NCI-H524 (cell line): ENCODE measurements at regions not wholly inside any gene's neighbourhood (a gene's known extent, or its start where the extent isn't known, plus 50 kb on each side); places are given as distances from the start of the nearest gene placed in this dataset.

Source experiments
- DNase-seq, 2 experiments: peaks; one replicate each; lab custom pipeline; 2025; lab: John Stamatoyannopoulos, UW

DNA sequence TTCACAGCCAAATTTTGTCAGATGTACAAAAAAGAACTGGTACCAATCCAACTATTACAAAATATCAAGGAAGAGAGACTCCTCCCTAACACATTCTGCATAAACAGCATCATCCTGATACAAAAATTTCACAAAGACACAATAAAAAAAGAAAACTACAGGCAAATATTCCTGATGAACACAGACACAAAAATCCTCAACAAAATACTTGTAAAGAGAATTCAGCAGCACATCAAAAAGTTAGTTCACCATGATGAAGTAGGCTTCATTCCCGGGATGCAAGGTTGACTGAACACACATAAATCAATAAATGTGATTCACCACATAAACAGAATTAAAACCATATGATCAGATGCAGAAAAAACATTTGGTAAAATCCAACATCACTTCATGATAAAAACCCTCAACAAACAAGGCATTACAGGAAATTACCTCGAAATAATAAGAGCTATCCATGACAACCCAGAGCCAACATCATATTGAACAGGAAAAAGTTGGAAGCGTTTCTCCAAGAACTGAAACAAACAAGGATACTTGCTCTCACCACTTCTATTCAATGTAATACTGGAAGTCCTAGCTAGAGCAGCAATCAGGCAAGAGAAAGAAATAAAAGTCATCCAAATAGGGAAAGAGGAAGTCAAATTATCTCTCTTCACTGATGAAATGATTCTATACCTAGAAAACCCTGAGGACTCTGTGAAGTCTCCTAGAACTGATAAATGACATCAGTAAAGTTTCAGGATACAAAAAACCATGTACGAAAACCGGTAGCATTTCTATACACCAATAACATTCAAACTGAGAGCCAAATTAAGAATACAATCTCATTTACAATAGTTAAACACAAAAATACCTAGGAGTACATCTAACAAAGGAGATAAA is 223.1 kb downstream of the REEP3 start:
- no peak for DNase-seq

DNA sequence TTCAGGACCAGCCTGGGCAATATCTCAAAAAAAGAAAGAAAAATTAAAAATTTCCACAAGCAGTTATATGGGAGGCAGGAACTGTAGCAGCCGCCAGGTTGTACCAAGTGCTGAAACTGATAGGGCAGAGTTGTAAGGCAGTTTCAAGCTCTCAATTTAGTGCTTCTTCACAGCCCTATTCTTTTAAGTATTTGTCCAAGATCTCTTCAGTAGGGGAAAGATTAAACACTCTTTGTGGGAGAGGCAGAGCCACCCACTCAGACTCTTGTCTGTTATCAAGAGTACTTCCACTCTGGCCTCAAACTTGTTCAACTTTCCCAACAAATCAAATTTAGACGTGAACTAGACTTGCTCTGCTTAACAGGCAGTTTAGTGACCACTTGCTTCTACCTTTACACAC is 228.7 kb downstream of the REEP3 start:
- no peak for DNase-seq

DNA sequence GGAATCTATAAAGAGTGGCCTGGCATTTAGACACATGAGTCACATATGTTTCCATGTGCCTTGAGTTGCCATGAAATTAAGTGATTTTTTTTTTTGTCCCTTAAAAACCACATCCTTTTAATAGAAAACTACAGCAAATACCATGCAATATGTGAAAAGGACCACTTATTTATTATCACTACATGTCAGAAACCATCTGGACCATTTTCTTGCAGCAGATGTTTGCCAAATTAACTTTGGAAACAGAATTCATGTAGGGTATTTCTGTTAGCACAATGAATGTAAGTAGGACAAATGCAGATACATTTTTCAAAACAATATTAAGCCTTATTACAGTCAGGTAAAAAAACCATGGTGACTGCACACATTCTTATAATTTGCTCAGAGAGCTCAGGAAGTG is 230.6 kb downstream of the REEP3 start:
- DNase-seq = peak; percentile 44 to 73

DNA sequence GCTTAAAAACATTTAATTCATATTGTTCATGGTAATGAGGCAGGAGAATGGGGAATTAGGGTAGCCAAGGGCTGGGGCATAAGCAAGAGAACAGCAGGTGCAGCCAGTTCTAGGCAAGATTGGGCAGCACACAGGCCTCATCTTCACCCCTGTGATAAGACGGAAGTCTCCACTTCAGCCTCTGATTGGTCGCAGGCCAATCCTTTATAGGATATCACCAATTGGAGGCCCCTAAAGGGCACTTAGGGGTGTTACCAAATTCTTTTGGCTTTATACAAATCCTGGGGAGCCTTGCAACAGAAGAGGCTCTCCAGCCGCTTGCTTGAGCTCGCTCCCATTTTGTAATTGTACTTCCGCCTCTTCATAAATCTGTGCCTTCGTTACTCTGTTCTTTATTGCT is 231.1 kb downstream of the REEP3 start:
- peak in 1 of 2 experiments; percentile 78 for DNase-seq

DNA sequence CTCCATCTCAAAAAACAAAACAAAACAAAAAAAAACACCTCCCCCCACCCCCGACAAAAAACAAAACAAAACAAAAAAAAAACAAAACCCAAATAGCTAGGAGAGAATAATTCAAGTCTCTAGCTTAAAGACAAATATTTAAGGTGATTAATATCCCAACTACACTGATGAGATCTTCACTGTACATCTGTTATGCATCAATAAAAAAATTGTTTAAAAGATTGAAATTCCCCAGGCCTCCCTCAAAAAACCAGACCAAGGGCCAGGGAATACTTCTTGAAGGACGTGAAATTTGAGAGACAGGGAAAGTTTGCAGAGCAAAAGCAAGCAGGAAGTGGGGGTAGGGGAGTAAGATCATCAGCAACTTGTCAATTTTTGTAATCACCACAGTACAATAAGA is 232.6 kb downstream of the REEP3 start:
- no peak for DNase-seq

DNA sequence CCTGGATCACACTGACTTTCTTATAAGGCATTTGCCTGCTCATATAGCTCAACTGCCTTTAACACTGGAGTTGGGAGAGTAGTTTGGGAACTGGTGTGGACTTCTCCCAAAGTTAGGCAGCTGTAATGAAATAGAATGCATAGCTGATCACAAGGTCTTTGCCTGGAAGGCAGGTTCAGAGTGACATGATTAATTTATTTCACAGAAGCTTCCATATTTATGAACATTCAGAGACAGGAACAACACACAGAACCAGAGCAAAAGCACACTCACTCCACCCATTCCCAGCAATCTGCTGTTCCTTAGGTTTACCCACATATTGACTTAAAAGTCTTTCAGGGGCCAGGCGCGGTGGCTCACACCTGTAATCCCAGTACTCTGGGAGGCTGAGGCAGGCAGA is 234.2 kb downstream of the REEP3 start:
- DNase-seq = no peak

DNA sequence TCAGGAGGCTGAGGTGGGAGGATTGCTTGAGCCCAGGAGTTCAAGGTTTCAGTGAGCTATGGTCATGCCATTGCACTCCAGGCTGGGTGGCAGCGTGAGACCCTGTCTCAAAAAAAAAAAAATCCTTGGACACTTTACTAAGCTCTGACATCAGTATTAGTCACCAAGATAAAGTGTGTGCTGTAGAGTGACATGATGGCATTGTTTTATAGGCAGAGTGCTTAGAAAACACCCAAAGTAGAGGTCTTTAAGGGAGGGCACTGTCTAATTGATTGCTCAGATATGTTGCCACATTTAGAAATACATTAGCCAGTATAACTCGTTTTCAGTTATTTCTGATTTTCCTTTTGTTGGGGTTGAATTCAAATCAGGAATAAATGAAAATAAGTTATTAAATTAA is 235.9 kb downstream of the REEP3 start:
- no peak for DNase-seq

DNA sequence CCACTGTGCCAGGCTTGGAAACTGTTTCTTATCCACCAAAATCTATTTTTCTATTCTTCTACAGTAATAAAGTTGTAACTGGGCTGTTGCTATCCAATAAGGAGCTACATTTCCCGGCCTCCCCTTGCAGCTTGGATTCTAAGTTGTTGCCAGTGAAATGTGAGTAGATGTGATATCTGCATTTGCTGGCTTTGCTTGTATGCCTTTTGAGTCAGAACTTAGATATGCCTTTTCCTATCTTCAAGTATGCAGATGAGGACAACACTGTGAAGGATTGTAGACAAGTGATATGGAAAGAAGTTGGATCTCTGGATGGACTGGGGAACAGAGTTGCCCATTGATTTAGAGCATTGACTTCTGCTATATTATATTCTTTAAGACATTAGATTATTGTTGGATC is 236.9 kb downstream of the REEP3 start:
- DNase-seq = no peak

DNA sequence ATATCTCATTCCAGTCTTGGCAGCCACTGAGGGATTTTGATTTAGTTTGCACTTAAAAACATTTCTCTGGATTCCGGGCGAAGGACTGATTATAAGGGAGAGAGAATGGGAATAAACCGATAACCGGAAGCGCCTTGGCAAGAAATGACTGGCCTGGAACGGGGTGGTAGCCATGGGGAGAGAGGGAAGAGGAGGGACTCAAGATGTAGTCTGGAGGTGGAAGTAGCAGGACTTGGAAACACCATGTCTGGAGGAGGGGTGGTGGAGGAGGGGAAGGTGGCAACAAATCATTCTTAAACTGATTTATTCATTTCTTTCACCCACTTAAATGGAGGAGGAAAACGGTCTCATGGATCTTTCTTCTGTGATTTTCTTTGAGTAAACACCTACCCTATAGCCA is 238.1 kb downstream of the REEP3 start:
- no peak for DNase-seq

DNA sequence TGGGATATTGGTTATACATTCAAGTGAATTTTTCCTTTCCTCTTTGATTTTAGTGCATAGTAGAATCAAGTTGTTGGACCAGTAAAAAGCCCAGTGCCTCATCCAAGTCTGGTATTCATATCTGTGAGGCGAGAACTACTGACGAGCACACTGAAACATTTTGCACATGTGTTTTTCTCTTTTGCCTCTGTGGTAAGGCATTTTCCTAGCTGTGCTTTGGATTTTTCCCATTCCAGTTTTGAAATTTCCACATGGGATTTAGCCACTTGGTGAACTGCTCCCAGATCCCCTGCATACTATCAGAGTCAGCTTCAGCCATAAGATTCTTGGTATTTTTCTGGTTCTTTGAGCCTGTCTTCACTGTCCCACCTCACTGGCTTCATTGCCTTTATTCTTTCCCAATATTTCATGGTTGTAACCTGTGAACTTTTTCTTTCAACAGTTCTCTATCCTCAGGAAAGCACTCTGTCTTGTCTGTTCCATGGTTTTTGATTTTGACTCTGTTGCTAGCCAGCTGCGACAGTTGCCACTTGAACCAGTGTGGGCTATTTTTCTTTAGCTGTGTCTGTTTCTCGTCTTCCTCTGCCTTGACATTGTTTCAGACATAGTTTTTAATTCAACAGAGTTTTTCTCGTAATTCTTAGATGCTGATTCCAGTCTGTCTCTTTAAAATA is 239.0 kb downstream of the REEP3 start:
- no peak for DNase-seq

DNA sequence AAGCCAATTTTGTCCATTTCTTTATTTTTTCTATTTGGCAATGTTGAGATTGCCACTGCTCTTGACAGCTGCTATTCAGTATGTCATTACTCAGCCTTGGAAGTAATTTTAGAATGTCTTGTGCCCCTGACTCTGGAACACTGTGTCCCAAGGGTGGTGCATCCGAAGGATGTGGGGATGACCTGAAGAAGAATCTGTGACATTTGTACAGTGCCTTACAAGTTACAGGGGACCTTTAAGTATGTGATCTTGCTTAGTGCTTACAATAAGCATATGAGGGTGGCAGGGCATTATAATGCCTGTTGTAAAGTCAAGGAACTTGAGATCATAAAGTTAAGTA is 239.5 kb downstream of the REEP3 start:
- DNase-seq = no peak

DNA sequence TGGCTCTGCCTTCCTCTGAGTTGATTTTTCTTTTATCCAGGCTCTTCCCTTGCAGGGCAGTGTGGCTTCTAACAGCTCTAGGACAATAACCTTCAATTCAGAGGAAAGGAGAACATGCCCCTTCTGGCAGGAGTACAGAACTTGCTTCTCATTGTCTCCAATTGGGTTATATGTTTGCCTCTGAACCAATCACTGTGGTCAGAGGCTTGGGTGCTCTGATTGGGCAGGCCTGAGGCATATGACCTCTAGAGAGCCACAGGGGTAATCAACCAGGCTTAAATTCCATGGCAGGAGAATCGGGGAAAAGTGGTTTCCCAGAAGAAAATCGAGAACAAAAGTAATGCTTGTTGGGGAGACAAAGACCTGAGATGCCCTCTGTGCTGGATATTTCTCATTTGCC is 240.0 kb downstream of the REEP3 start:
- no peak for DNase-seq

DNA sequence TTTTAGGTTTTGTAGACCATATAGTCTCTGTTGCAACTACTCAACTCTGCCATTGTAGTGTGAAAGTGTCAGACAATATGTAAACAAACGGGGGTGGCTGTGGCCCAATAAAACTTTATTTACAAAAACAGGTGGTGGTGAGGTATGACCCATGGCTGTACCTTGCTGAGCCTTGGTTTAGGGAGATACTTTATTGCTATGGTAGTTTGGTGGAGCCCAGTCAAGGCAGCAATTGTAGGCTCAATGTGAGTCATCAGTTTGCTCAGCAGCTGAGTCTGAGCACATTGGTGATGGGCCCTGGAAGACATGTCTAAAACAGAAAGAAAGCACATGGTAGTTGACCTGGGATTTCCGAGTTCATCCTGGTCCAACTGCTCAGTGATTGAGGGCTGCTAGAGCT is 242.5 kb downstream of the REEP3 start:
- DNase-seq = no peak

DNA sequence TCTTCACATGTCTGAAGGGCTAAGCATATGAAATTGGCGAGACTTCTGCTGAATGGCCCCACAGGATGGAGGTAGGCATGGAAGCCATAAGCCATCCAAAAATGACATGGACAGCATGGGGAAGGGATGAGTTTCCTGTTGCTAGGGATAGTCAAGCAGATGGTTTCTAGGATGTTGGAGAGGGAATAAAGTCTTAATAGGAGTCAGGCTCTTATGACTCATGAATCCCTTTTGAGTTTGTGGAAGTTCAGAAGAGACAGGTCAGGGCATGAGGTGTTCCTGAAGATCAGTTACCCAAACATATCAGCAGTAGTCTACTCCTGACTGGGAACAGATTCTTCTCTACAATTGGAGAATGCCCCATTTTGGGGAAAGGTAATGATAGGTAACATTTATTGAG is 243.9 kb downstream of the REEP3 start:
- DNase-seq = no peak

DNA sequence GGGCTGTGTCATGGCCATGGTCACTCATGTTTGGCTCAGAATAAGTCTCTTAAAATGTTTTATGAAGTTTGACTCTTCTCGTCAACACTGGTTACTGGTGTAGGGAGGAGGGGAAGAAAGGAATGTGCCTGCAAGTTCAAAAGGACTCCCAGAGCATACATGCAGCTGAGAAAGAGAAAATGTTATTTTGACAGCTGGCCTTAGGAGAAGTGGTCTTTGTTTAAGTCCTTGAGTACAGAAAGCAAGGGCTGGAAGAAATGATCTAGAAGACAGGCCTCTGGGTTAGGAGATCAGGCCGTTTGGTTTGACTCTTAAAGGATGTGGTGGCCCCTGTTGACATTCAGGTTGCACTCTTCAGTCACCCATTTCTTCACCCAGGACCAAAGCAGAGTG is 245.5 kb downstream of the REEP3 start:
- no peak for DNase-seq

DNA sequence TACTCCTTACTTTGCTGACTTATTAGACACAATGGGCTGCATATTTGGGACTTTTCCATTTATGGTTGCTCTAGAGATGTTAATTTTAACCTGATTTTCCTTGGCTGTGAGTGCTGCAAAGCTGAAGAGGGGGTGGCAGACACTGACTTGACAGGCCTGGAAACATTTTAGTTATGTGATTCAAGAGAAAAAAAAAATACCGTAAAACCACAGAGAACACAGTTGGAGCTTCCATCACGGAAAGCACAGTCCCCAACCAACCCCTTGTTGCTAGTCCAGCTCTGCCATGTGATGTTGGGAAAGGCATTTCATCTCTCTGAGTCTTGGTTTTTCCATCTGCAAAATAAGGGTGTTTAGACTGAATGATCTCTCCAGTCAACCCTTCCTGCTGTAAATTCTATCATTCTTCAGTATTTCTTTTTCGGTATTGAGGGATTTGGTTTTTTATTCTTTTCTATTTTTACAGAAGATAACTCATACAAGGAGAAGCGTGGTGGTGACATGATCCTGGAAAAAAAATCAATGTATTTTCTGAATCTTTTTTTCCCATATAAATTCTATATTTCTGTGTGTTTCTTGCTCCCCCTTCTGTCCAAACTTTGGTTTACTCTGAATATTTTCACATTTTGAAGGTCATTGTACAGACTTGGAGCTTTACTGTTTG is 246.1 kb downstream of the REEP3 start:
- DNase-seq = peak in 1 of 2 experiments; percentile 5

DNA sequence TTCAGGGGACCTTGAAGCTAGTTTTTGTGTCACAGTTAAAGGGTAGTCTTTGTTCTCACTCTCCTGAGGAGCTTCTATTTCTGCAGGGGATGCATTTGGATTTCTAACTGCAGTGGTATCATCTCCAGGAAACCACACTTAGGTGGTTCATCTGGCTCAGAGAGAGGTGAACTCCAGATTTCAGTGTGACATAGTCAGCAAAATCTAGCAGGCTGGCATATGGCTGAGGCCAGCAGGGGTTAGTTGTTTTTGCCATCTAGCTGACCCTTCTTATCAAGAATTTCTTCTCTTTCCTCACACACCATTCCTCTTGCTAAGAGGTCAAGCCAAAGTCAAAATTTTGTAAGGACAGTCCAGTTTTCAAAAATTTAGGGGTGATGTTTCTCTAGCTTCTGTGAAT is 248.2 kb downstream of the REEP3 start:
- no peak for DNase-seq

DNA sequence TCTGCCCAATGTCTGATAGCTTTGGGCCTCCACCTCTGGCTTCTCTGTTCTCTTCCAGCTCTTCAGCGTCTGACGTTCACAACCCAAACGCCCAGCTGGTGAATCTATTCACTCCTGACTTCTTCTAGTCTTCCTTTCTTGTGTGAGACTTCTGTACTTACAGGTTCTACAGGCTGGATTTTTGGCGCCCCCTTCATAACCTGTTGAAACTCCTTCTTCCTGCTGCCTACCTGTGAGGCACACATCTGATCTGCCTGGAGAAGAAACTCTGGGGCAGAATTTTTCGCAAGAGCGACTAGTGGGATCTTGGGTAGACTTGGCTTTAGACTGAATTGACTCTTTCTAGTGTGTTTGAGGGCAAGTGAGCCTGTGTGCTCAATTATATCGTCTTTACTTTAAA is 249.3 kb downstream of the REEP3 start:
- DNase-seq = no peak

DNA sequence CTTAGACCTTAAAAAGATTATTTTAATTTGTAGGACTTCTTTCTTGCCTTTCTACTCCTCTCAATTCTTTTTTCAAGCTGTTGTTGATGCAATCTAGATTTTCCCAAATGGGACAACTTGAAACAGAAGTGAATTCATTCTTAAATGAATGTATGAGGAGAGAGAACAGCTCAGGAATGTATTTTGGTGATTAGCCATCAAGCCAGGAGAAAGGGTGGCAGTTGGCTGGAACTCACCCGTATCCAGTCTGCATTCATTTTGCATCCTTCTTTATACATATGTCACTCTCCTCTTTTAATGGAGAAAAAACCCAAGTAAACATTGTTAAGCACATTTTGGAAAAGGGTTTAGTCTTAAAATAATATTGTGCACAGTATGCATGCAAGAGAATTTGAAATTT is 251.3 kb downstream of the REEP3 start:
- no peak for DNase-seq

DNA sequence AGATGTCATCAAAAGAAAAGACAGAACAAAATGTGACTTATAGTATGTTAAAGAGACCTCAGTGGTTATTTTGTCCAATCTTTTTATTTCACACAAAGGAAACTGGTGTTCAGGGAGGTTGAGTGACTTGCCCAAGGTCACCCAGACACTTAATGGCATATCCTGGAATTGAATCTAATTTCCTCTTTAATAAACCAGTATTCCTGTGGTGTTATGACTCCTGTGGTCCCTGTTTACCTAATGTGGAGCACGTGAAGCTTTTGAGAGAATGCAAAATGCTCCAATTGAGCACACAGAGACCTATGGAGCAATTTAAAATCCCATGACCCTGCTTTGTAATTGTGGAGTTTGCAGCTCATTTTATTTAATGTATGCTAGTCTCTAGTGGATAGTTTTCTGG is 251.9 kb downstream of the REEP3 start:
- DNase-seq = no peak

DNA sequence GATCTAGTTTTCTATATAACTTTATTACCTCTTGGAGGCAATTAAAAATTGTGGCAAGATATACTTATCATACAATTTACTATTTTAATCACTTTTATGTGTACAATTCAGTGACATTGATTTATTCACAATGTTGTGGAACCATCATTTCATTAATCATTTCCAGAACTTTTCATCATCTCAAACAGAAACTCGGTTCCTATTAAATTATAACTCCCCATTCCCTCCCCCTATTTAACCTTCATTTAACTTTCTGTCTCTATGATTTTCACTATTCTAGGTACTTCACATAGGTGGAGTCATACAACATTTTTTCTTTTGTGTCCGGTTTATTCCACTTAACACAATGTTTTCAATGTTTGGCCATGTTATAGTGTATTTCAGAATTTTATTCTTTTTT is 252.8 kb downstream of the REEP3 start:
- DNase-seq = no peak

DNA sequence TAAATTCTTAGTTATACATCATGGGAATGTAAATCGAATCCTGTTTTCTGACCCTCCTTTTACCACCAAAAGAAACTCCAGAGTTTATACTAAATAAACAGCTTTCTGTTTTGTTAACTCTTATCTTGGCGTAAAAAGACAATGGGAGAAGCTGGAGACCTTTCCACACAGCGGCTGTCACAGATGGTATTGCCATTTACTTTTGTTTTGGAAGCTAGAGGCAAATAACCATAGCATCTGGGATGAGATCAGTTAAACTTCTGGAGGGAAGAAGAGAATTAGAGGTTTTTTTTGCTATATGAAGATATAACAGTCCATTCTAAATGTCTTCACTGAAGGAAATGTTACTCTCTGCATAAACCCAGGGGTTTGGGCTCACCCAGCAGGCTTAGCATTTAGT is 258.9 kb downstream of the REEP3 start:
- DNase-seq = no peak

DNA sequence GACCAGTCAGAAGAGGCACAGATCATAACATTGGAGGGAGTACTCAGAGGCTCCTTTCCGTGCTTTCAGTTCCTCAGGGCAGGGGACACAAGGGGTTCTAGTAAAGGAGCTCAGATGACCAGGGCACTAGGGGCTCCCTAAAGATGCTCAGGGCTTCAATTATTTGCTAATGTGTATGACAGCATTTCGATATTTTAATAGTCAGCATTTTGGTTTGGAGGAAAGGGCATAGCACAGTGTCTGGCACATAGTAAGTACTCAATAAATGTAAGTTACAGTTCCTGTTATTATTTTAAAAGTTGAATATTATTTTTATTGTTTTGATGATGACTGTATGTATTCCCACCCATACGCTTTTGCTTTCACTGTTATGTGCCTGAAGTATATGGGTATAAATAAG is 260.0 kb downstream of the REEP3 start:
- DNase-seq = no peak
